GM19467 (cell line): ENCODE measurements at regions not wholly inside any gene's neighbourhood (a gene's known extent, or its start where the extent isn't known, plus 50 kb on each side); places are given as distances from the start of the nearest gene placed in this dataset.
"Not testable (repeated sequence)": the region's sequence is repeated elsewhere in the genome, so short reads cannot be mapped to it uniquely, and the experiment has no call there.

ENCODE experiments used
- ATAC-seq: cut with Tn5 transposase; IDR thresholded peaks from one replicate; pipeline ENCODE4 v1.9.1; 2021; ENCODE audit warnings: mild to moderate bottlenecking, moderate library complexity; ENCODE audit not compliant: unreplicated experiment

DNA sequence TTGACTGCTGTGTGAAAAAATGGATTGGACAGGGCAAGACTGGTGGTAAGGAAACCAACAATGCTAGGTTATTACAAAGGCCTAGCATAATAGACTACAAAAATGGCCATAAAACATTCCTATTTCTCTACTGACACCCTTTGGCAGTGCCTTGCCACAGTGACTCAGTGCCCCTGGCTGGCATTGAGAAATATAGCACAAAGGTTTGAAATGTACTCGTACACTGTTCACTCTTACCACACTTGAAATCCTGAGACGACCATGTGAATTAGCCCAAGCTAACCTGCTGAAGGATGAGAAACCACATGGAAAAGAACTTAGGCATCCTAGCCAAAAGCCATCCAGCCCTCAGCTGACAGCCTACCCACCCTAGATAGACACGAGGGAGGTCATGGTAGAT is 149.8 kb upstream of the PALMD start:
- ATAC-seq: no peak

DNA sequence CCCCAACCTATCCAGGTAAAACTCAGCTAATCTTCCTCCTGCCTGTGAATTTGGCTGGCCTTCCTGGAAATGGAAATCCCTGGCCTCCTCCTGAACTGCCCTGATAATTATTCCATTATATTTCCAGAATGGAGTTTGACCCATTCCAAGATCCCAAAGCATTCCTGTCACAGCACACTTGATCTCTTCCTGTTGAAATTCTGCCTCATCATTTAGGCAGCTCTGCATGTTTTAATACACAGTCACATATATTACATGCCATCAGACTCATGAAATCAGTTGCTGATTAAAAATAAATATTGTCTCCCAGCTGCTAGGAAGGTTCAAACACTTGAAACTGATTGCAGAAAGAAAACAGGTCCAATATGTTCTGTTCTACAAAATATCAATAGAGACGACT is 148.2 kb upstream of the PALMD start:
- ATAC-seq: no peak

GRCh38 chr1:99500541-99500940 is 145.4 kb upstream of the PALMD start:
- ATAC-seq: no peak

DNA sequence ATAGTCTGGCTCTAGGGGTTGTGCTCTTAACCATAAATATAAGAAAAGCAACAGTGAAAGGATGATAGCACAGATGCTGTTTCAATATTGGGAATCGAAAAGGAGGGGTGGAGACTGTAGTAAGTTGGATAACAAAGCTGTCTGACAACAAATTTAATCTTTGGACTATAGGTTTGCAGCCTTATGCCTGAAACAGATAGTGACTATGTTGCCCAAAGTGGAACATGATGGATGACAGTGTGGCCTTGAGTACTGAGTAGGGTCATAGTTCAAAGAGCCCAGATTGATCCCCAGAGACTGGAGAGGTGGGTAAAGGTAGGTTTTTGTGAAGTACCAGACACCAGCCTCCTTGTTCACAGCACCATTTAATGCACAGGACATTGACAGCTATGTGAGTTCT is 144.0 kb upstream of the PALMD start:
- no peak for ATAC-seq

DNA sequence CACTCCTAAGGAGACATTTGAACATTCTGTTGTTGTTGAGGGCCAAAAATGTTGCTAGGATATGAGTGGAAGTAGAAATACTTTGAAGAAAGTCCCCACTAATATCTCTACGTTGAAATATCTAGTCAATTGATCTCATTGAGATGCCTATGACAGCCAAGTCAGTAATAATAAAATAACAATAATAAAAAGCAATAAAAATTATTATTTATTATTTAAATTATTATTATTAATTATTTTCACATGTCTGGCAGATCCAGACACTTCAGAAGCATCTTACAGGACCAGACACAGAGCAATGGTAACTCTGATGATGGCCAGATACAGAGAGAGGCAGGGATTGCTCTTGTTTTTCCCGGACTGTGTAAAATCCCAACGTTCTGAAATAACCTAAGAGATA is 143.5 kb upstream of the PALMD start:
- no peak for ATAC-seq

GRCh38 chr1:99503276-99503747 is 142.6 kb upstream of the PALMD start:
- ATAC-seq: no peak

DNA sequence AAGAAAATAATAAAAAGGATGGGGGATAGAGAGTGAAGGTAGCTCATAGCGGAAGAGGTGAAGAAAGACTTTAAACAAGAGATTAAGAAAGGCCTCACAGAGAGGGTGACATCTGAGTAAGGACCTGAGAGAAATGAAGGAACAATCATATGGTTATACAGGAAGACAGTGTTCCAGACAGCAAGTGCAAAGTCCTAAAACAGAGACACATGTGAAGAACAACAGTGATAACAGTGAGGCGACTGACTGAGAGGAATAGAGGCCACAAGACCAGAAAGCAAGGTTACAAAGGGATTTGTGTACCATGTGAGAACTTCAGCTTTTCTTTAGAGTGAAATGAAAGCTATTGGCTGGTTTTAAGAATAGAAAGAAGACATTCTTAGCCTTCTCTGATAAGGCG is 141.6 kb upstream of the PALMD start:
- no peak for ATAC-seq

DNA sequence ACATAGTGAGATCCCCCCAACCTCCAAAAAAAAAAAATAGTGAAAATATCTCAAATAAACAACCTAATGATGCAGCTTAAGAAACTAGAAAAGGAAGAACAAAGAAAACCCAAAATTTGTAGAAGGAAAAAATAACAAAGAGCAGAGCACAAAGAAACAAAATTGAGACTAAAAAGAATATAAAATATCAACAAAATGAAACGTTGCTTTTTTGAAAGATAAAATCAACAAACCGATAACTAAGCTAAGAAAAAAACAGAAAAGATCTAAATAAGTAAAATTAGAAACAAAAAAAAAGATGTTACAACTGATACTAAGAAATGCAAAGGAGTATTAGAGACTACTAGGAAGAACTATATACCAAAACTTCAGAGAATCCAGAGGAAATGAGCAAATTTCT is 139.3 kb upstream of the PALMD start:
- ATAC-seq: no peak

DNA sequence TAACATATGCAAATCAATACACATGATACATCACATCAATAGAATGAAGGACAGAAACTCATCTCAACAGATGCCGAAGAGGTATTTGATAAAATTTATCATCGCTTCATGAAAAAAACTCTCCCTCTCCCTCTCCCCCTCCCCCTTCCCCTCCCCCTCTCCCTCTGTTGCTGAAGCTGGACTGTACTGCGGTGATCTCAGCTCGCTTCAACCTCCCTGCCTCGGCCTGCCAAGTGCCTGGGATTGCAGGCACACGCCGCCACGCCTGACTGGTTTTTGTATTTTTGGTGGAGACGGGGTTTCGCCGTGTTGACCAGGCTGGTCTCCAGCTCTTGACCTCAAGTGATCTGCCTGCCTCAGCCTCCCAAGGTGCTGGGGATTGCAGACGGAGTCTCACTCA is 138.5 kb upstream of the PALMD start:
- ATAC-seq: not testable (repeated sequence)

DNA sequence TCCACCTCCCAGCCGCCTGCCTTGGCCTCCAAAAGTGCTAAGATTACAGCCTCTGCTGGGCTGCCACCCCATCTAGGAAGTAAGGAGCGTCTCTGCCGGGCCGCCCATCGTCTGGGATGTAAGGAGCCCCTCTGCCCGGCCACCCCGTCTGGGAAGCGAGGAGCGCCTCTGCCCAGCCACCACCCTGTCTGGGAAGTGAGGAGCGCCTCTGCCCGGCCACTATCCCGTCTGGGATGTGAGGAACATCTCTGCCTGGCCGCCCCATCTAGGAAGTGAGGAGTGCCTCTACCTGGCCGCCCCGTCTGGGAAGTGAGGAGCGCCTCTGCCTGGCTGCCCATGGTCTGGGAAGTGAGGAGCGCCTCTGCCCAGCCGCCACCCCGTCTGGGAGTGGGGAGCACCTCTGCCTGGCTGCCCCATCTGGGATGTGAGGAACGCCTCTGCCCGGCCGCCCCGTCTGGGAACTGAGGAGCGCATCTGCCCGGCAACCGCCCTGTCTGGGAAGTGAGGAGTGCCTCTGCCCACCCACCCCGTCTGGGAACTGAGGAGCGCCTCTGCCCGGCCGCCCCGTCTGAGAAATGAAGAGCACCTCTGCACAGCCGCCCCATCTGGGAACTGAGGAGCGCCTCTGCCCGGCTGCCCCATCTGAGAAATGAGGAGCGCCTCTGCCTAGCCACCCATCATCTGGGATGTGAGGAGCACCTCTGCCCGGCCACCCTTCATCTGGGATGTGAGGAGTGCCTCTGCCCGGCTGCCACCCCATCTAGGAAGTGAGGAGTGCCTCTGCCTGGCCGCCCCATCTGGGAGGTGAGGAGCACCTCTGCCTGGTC is 137.8 kb upstream of the PALMD start:
- ATAC-seq: no peak

- ATAC-seq: not testable (repeated sequence)
Measured at GRCh38 chr1:99508733-99509445, 137.0 kb upstream of the PALMD start.

GRCh38 chr1:99514823-99515552 is 130.9 kb upstream of the PALMD start:
- not testable (repeated sequence) for ATAC-seq

DNA sequence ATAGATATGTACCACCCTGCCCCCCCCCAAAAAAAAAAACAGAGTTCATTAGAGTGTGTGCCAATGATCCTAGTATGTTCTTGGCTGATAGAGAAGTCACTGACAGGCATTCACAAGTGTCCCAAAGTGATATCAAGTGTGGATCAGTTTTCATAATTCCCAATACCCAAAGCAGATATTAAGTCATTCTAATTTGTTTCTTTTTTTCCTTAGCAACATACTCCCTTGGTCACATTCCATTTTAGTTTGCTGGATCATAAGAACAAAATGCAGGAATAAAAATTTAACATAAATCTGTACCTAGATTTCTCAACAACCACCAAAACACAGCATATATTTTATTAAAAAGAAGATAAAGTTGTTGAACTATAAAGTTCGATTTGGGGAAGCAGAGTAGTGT is 129.8 kb upstream of the PALMD start:
- no peak for ATAC-seq

DNA sequence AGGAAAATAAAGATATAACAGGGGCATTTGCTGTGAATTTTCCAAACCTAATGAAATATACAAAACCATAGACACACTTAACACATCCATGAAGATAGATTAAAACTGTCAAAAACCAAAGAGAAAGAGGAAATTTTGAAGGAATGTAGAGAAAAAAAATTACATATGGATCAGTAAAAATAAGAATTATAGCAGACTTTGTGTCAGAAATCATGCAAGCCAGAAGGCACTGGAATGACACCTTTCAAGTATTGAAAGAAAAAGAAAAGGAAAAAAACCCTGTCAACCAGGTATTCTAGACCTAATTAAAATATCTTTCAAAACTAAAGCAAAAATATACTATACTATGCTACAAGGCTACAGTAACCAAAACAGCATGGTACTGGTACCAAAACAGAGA is 125.8 kb upstream of the PALMD start:
- ATAC-seq: no peak

GRCh38 chr1:99525331-99525730 is 120.6 kb upstream of the PALMD start:
- ATAC-seq: no peak

DNA sequence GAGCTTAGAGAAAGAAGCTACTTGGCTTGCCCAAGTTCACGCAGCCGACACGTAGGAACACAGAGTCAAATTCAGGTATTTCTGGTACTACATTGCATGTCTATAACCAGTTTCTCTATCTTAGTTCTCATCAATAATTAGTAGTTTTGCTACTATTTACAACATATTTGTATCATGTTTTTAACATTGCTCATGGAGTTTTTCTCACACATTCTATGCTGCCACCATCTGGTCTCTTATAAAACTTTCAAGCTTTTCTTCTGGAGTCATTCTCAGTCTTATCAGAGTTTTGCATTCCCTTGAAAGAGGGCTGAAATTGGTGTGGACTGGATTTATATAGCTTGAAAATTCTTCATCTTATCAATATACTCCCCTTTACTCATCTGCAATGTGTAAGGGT is 118.8 kb upstream of the PALMD start:
- ATAC-seq: no peak

DNA sequence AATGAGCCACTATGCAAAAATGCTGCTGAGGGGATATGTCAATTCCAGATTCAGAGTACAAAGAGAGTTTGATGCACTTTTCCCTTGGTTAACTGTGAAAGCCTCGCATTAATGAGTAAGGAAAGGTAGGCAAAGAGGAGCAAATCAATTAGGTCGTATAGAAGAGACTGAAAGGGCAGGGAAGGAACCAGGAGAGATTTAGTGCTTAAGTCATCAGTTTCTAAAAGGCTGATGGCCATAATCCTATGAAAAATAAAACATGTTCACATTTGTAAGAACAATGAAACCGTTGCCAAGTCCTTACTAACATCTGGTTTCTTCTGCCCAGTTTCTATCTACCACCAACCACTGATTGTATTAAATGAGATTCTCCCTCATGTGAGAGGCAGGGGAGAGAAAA is 118.4 kb upstream of the PALMD start:
- ATAC-seq: no peak

GRCh38 chr1:99529002-99529401 is 116.9 kb upstream of the PALMD start:
- ATAC-seq: no peak

DNA sequence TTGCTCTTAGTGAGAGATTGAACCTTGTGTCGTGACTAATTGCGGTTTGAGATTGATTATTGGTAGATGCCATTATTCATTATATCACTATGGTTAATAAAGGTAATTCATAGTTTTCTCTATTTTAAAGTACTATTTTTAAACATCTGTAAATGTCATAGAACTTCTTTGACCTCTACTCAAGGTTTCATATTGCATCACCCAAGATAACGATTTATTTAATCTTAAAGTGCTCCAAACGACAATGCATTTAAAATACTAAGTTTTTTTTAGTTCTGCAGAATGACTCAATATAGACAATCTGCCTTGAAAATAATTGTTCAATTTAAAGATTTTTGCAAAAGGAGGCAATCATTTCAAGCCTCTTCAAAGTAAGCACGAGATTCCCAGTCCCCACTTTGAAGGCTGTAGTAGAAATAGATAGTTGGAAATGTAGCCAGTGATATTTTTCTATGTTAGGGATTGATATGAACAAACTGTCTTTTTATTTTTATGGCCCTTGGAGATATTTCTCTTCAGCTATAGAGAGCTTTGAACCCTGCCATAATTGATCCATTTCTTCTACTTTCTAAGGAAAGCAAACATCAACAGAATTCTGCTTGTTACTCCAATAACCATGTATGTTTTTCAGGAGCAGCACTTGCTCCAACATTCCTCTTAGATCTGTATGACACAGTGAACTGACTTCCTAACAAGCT is 114.2 kb upstream of the PALMD start:
- ATAC-seq: no peak

- no peak for ATAC-seq
Measured at GRCh38 chr1:99532276-99532580, 113.7 kb upstream of the PALMD start.

- no peak for ATAC-seq
Measured at GRCh38 chr1:99533909-99534637, 111.8 kb upstream of the PALMD start.
